K562 (cell line): ENCODE measurements at regions not wholly inside any gene's neighbourhood (a gene's known extent, or its start where the extent isn't known, plus 50 kb on each side); places are given as distances from the start of the nearest gene placed in this dataset.

Experiments used
- ATAC-seq: fragments of 200-7000 bp; cut with Tn5 transposase; 3 replicates; pipeline ENCODE4 v1.9.1; 2020; ENCODE audit warnings: moderate library complexity
- BruUV-seq: library from RNA; stranded (reverse); fragments of 400-500 nt; replicated peaks from 2 replicates; lab custom pipeline; 2021; lab: Mats Ljungman, UMichigan
- CTCF ChIA-PET: fragments of 300-600 bp; formaldehyde crosslinking; extraction: SDS; loops from one replicate; lab custom pipeline; 2021; ENCODE audit warnings: low intra/inter-chr PET ratio; lab: Yijun Ruan, JAX
- POLR2A ChIA-PET: fragments of 300-600, 350-650 bp; sonication (Branson Sonifier 250); formaldehyde crosslinking; extraction: SDS; loops from one replicate; lab custom pipeline; 2021; ENCODE audit warnings: antibody characterized with exemption, inconsistent platforms; lab: Yijun Ruan, JAX
- DNase-seq, 4 experiments: peaks; one replicate each; pipeline versions ENCODE4 v3.0.0 to v3.0.0-alpha.2; 2011 to 2018; ENCODE audit warnings: low spot score in 3 of 4, mixed read lengths in 3 of 4; ENCODE audit errors: extremely low read depth in 1 of 4
- FAIRE-seq: peaks from 2 replicates; lab custom pipeline; 2011; peaks lifted over from hg19 to GRCh38; lab: Jason Lieb, UNC
- H2AFZ ChIP-seq: 2 replicates; pipeline ENCODE4 v1.6.0; 2011; ENCODE audit warnings: low read depth, low read length, control low read depth, inconsistent platforms
- H3K27ac ChIP-seq: fragments of 200-600 bp; 3 replicates; pipeline ENCODE4 v1.8.0; 2011; ENCODE audit warnings: low read depth, mild to moderate bottlenecking, control low read depth, inconsistent platforms, low read length, moderate library complexity, mixed read lengths; ENCODE audit errors: extremely low read depth
- H3K27me3 ChIP-seq, 2 experiments: fragments of 300-600 bp in 1 of 2; 2 replicates in 1 of 2; 3 replicates in 1 of 2; pipeline versions ENCODE4 v1.6.0 to v1.8.0; 2011; ENCODE audit warnings: inconsistent platforms in 2 of 2, low read length in 2 of 2, mild to moderate bottlenecking in 1 of 2, mixed read lengths in 1 of 2, moderate library complexity in 1 of 2; ENCODE audit not compliant: control insufficient read depth in 2 of 2, insufficient read depth in 2 of 2
- H3K36me3 ChIP-seq: fragments of 300-600 bp; 3 replicates; pipeline ENCODE4 v1.8.0; 2011; ENCODE audit warnings: mild to moderate bottlenecking, low read length, inconsistent platforms; ENCODE audit not compliant: control insufficient read depth, insufficient read depth
- H3K4me1 ChIP-seq, 2 experiments: fragments of 200-600 bp in 1 of 2; replicated peaks in 1 of 2; 2 replicates in 1 of 2; 3 replicates in 1 of 2; pipeline versions ENCODE4 v1.5.1 to v1.8.0; 2011; ENCODE audit warnings: inconsistent platforms in 2 of 2, low read length in 2 of 2, mild to moderate bottlenecking in 1 of 2, mixed read lengths in 1 of 2, moderate library complexity in 1 of 2; ENCODE audit not compliant: control insufficient read depth in 2 of 2, insufficient read depth in 2 of 2
- H3K4me2 ChIP-seq: 2 replicates; pipeline ENCODE4 v1.6.1; 2011; ENCODE audit warnings: low read length, control low read depth, inconsistent platforms, mixed read lengths; ENCODE audit not compliant: insufficient read depth
- H3K4me3 ChIP-seq: fragments of 200-600 bp; sonication (generic), shearing (Covaris generic); 2 replicates; pipeline ENCODE4 v1.5.1; 2016; ENCODE audit warnings: control low read depth, inconsistent platforms
- H3K79me2 ChIP-seq: fragments of 200-600 bp; 3 replicates; pipeline ENCODE4 v1.8.0; 2011; ENCODE audit warnings: low read length, inconsistent platforms; ENCODE audit not compliant: control insufficient read depth, insufficient read depth
- H3K9ac ChIP-seq, 2 experiments: 2 replicates each; pipeline versions ENCODE4 v1.6.0 to v1.6.1; 2011; ENCODE audit warnings: low read depth in 2 of 2, low read length in 2 of 2, control low read depth in 1 of 2, inconsistent platforms in 1 of 2, mild to moderate bottlenecking in 1 of 2, mixed read lengths in 1 of 2; ENCODE audit not compliant: insufficient read depth in 1 of 2
- H3K9me1 ChIP-seq: one replicate; pipeline ENCODE4 v1.6.0; 2011; ENCODE audit warnings: inconsistent platforms, mild to moderate bottlenecking, low read length, moderate library complexity; ENCODE audit not compliant: control insufficient read depth, insufficient read depth
- H3K9me3 ChIP-seq: replicated peaks from 2 replicates; pipeline ENCODE4 v1.5.1; 2011; ENCODE audit warnings: low read depth, low read length, inconsistent platforms; ENCODE audit not compliant: control insufficient read depth, insufficient read depth
- H4K20me1 ChIP-seq: replicated peaks from 2 replicates; pipeline ENCODE4 v1.6.1; 2011; ENCODE audit warnings: low read length, inconsistent platforms, mixed read lengths; ENCODE audit not compliant: control insufficient read depth, insufficient read depth
- CBX2 ChIP-seq: fragments of 200-600 bp; sonication (generic); IDR thresholded peaks from one replicate; pipeline ENCODE4 v1.6.1; 2012; ENCODE audit warnings: mild to moderate bottlenecking, low read length, inconsistent platforms; ENCODE audit not compliant: insufficient read depth, poor library complexity, severe bottlenecking
- EP400 ChIP-seq: fragments of 450-650 bp; IDR thresholded peaks from 2 replicates; pipeline ENCODE4 v1.6.1; 2017; ENCODE audit warnings: antibody characterized with exemption, mild to moderate bottlenecking, moderate library complexity
- ETV6 ChIP-seq, 3 experiments: fragments of 150-350 bp in 1 of 3; sonication (generic) in 1 of 3; formaldehyde crosslinking in 1 of 3; IDR thresholded peaks; 2 replicates each; pipeline versions ENCODE4 v1.6.1 to v1.8.0; 2014 to 2022; ENCODE audit warnings: borderline replicate concordance in 2 of 3, low read depth in 2 of 3, antibody characterized with exemption in 1 of 3, low read length in 1 of 3, mild to moderate bottlenecking in 1 of 3, missing genetic modification reagents in 1 of 3
- HOXB6 ChIP-seq: fragments of 250-450 bp; sonication (Bioruptor Pico); IDR thresholded peaks from 2 replicates; pipeline ENCODE4 v1.5.1; 2022; ENCODE audit warnings: mild to moderate bottlenecking, borderline replicate concordance
- MIER1 ChIP-seq: fragments of 450-650 bp; IDR thresholded peaks from 2 replicates; pipeline ENCODE4 v1.6.1; 2016; ENCODE audit warnings: antibody characterized with exemption, mild to moderate bottlenecking, low read depth
- NFATC3 ChIP-seq: fragments of 450-650 bp; IDR thresholded peaks from 2 replicates; pipeline ENCODE4 v1.6.1; 2017; ENCODE audit warnings: mild to moderate bottlenecking
- PBX2 ChIP-seq, 2 experiments: IDR thresholded peaks in 1 of 2; conservative IDR thresholded peaks in 1 of 2; 2 replicates each; pipeline ENCODE4 v1.6.1; 2016; ENCODE audit warnings: low read depth in 2 of 2, mild to moderate bottlenecking in 1 of 2, missing compliant biosample characterization in 1 of 2, missing genetic modification characterization in 1 of 2, moderate library complexity in 1 of 2
- RBM22 ChIP-seq: fragments of 200-400 bp; formaldehyde crosslinking; IDR thresholded peaks from 2 replicates; pipeline ENCODE4 v1.6.1; 2018; ENCODE audit warnings: low read length, low read depth; ENCODE audit not compliant: poor library complexity, severe bottlenecking
- RHOXF2B ChIP-seq: fragments of 250-450 bp; sonication (Bioruptor Pico); conservative IDR thresholded peaks from 2 replicates; pipeline ENCODE4 v1.5.1; 2021
- TCFL5 ChIP-seq: fragments of 250-450 bp; sonication (Bioruptor Pico); conservative IDR thresholded peaks from 2 replicates; pipeline ENCODE4 v1.6.1; 2021; ENCODE audit warnings: mild to moderate bottlenecking, moderate library complexity, matching md5 sums
- ZNF695 ChIP-seq: fragments of 450-650 bp; formaldehyde crosslinking; IDR thresholded peaks from 2 replicates; pipeline ENCODE4 v1.4.0; 2020; ENCODE audit warnings: mild to moderate bottlenecking, moderate library complexity
- in situ Hi-C: fragments of 300-500 bp; cut with MboI; formaldehyde crosslinking; loops from 4 replicates; pipeline ENCODE4 v1.15.0; 2018; ENCODE audit warnings: inconsistent platforms, mixed read lengths
- intact Hi-C: fragments of 100-400 bp; cut with micrococcal nuclease; formaldehyde crosslinking; loops from 2 replicates; pipeline ENCODE4 v1.14.2; 2022
- TF ChIP-seq, protein P1 (sequence below): fragments of 450-650 bp; IDR thresholded peaks from 2 replicates; pipeline ENCODE4 v1.6.1; 2016; ENCODE audit warnings: mild to moderate bottlenecking
- TF ChIP-seq, protein P2 (sequence below), 2 experiments: fragments of 450-650 bp; IDR thresholded peaks; 2 replicates each; pipeline ENCODE4 v1.6.1; 2016

GRCh38 chr13:81565849-81566248 lies 1224.9 kb upstream of the SPRY2 start (continued):
- no peak for TF ChIP-seq EP400

- ATAC-seq (no peak), DNase-seq (no peak), FAIRE-seq (no peak)
- ChIA-PET CTCF (no interaction called here), POLR2A (no interaction called here)
- no peaks in the 10 kb centered on the region for H4K20me1 ChIP-seq
- intact Hi-C loops: no loop called here
- no peak overlapping the region for H3K27ac ChIP-seq
- no peak overlapping the region for H3K9ac ChIP-seq
- no peak overlapping the region for H3K4me2 ChIP-seq
- in situ Hi-C loops: no loop called here
- H3K4me3 ChIP-seq: no peak overlapping the region
- TF ChIP-seq ZNF695: no peak
- TF ChIP-seq ETV6 (IDR thresholded peaks at IDR 0.05; ENCODE audit: borderline replicate concordance in 1 of 2, low read depth in 2 of 2, low read length in 1 of 2): no peak
- no peak for TF ChIP-seq ETV6 (CRISPR knock-in tag; IDR thresholded peaks at IDR 0.05; ENCODE audit: borderline replicate concordance)
- no peak for TF ChIP-seq HOXB6
- TF ChIP-seq, protein P1, sequence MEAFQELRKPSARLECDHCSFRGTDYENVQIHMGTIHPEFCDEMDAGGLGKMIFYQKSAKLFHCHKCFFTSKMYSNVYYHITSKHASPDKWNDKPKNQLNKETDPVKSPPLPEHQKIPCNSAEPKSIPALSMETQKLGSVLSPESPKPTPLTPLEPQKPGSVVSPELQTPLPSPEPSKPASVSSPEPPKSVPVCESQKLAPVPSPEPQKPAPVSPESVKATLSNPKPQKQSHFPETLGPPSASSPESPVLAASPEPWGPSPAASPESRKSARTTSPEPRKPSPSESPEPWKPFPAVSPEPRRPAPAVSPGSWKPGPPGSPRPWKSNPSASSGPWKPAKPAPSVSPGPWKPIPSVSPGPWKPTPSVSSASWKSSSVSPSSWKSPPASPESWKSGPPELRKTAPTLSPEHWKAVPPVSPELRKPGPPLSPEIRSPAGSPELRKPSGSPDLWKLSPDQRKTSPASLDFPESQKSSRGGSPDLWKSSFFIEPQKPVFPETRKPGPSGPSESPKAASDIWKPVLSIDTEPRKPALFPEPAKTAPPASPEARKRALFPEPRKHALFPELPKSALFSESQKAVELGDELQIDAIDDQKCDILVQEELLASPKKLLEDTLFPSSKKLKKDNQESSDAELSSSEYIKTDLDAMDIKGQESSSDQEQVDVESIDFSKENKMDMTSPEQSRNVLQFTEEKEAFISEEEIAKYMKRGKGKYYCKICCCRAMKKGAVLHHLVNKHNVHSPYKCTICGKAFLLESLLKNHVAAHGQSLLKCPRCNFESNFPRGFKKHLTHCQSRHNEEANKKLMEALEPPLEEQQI: no peak
- no peak for TF ChIP-seq RBM22
- TF ChIP-seq NFATC3: no peak
- no peak for TF ChIP-seq MIER1
- TF ChIP-seq CBX2: no peak
- TF ChIP-seq TCFL5 (CRISPR knock-in tag): no peak
- TF ChIP-seq, protein P2, sequence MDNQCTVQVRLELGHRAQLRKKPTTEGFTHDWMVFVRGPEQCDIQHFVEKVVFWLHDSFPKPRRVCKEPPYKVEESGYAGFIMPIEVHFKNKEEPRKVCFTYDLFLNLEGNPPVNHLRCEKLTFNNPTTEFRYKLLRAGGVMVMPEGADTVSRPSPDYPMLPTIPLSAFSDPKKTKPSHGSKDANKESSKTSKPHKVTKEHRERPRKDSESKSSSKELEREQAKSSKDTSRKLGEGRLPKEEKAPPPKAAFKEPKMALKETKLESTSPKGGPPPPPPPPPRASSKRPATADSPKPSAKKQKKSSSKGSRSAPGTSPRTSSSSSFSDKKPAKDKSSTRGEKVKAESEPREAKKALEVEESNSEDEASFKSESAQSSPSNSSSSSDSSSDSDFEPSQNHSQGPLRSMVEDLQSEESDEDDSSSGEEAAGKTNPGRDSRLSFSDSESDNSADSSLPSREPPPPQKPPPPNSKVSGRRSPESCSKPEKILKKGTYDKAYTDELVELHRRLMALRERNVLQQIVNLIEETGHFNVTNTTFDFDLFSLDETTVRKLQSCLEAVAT (IDR thresholded peaks at IDR 0.05): no peak
- TF ChIP-seq RHOXF2B: no peak
- no peak for TF ChIP-seq PBX2 (CRISPR knock-in tag; IDR thresholded peaks at IDR 0.05; ENCODE audit: low read depth)
- TF ChIP-seq PBX2 (tag; conservative IDR thresholded peaks at IDR 0.05; ENCODE audit: low read depth): no peak
- BruUV-seq: no TSS peak
- no peaks in the 10 kb centered on the region for H3K79me2 ChIP-seq
- no peak overlapping the region for H2AFZ ChIP-seq
- H3K9me3 ChIP-seq: no peaks in the 10 kb centered on the region
- no peaks in the 10 kb centered on the region for H3K9me1 ChIP-seq
- no peaks in the 10 kb centered on the region for H3K27me3 ChIP-seq
- no peaks in the 10 kb centered on the region for H3K36me3 ChIP-seq
- H3K4me1 ChIP-seq: no peaks in the 10 kb centered on the region
Observed at GRCh38 chr13:81563091-81563490, 1222.2 kb upstream of the SPRY2 start.
